ENCODE measurements at regions not wholly inside any gene's neighbourhood (a gene's known extent, or its start where the extent isn't known, plus 50 kb on each side); places are given as distances from the start of the nearest gene placed in this dataset.

- Histone ChIP-seq H3K9ac (ENCODE audit: low read length in 5 of 5) (no peak overlapping the region), H3K9me3 (ENCODE audit: control insufficient read depth in 5 of 5, low read length in 5 of 5) (no peaks in the 10 kb centered on the region), H3K27me3 (ENCODE audit: control insufficient read depth in 5 of 5, insufficient read depth in 4 of 5, low read length in 5 of 5) (peaks cover 0 to 4% (median 0%) of the 10 kb centered on the region in 5 donors), H3K27ac (ENCODE audit: low read depth, low read length) (no peak overlapping the region), H3K4me1 (ENCODE audit: control insufficient read depth in 5 of 5, insufficient read depth in 5 of 5, low read length in 5 of 5) (peaks cover 3 to 53% (median 27%) of the 10 kb centered on the region in 5 donors), H3K4me3 (ENCODE audit: low read depth in 1 of 5, low read length in 5 of 5) (no peak overlapping the region), H3K36me3 (ENCODE audit: control insufficient read depth in 5 of 5, insufficient read depth in 5 of 5, low read length in 5 of 5) (no peaks in the 10 kb centered on the region)
Observed at GRCh38 chr19:28887920-28888618, 324.9 kb downstream of the UQCRFS1 start.

- H3K4me1 ChIP-seq (ENCODE audit: control insufficient read depth in 5 of 5, insufficient read depth in 5 of 5, low read length in 5 of 5) = peaks cover 5 to 52% (median 33%) of the 10 kb centered on the region in 5 donors
- no peak overlapping the region for H3K4me3 ChIP-seq (ENCODE audit: low read depth in 1 of 5, low read length in 5 of 5)
- H3K27me3 ChIP-seq (ENCODE audit: control insufficient read depth in 5 of 5, insufficient read depth in 4 of 5, low read length in 5 of 5) = peaks cover 0 to 4% (median 0%) of the 10 kb centered on the region in 5 donors
- no peaks in the 10 kb centered on the region for H3K36me3 ChIP-seq (ENCODE audit: control insufficient read depth in 5 of 5, insufficient read depth in 5 of 5, low read length in 5 of 5)
- no peak overlapping the region for H3K9ac ChIP-seq (ENCODE audit: low read length in 5 of 5)
- peak overlapping the region; percentile 1 for H3K27ac ChIP-seq (ENCODE audit: low read depth, low read length)
- no peaks in the 10 kb centered on the region for H3K9me3 ChIP-seq (ENCODE audit: control insufficient read depth in 5 of 5, low read length in 5 of 5)
Observed at GRCh38 chr19:28886708-28887107, 326.2 kb downstream of the UQCRFS1 start.

- Histone ChIP-seq H3K36me3 (ENCODE audit: control insufficient read depth in 5 of 5, insufficient read depth in 5 of 5, low read length in 5 of 5) (no peaks in the 10 kb centered on the region), H3K4me1 (ENCODE audit: control insufficient read depth in 5 of 5, insufficient read depth in 5 of 5, low read length in 5 of 5) (peaks cover 5 to 52% (median 33%) of the 10 kb centered on the region in 5 donors), H3K9ac (ENCODE audit: low read length in 5 of 5) (no peak overlapping the region), H3K27me3 (ENCODE audit: control insufficient read depth in 5 of 5, insufficient read depth in 4 of 5, low read length in 5 of 5) (peaks cover 0 to 4% (median 0%) of the 10 kb centered on the region in 5 donors), H3K27ac (ENCODE audit: low read depth, low read length) (peak overlapping the region; percentile 1), H3K4me3 (ENCODE audit: low read depth in 1 of 5, low read length in 5 of 5) (peak overlapping the region in 2 of 5 donors; percentile 10 to 11), H3K9me3 (ENCODE audit: control insufficient read depth in 5 of 5, low read length in 5 of 5) (no peaks in the 10 kb centered on the region)
Observed at GRCh38 chr19:28885965-28886364, 327.0 kb downstream of the UQCRFS1 start.

- H3K27ac ChIP-seq (ENCODE audit: low read depth, low read length) = peak overlapping the region; percentile 1
- H3K9ac ChIP-seq (ENCODE audit: low read length in 5 of 5) = no peak overlapping the region
- H3K9me3 ChIP-seq (ENCODE audit: control insufficient read depth in 5 of 5, low read length in 5 of 5) = no peaks in the 10 kb centered on the region
- no peaks in the 10 kb centered on the region for H3K36me3 ChIP-seq (ENCODE audit: control insufficient read depth in 5 of 5, insufficient read depth in 5 of 5, low read length in 5 of 5)
- peaks cover 0 to 4% (median 0%) of the 10 kb centered on the region in 5 donors for H3K27me3 ChIP-seq (ENCODE audit: control insufficient read depth in 5 of 5, insufficient read depth in 4 of 5, low read length in 5 of 5)
- H3K4me1 ChIP-seq (ENCODE audit: control insufficient read depth in 5 of 5, insufficient read depth in 5 of 5, low read length in 5 of 5) = peaks cover 3 to 49% (median 31%) of the 10 kb centered on the region in 5 donors
- H3K4me3 ChIP-seq (ENCODE audit: low read depth in 1 of 5, low read length in 5 of 5) = peak overlapping the region in 2 of 5 donors; percentile 6 to 11
Observed at GRCh38 chr19:28884786-28885476, 328.0 kb downstream of the UQCRFS1 start.

- Histone ChIP-seq H3K27ac (ENCODE audit: low read depth, low read length) (no peak overlapping the region), H3K4me1 (ENCODE audit: control insufficient read depth in 5 of 5, insufficient read depth in 5 of 5, low read length in 5 of 5) (peaks cover 3 to 45% (median 28%) of the 10 kb centered on the region in 5 donors), H3K9ac (ENCODE audit: low read length in 5 of 5) (peak overlapping the region in 2 of 5 donors; percentile 3 to 41), H3K36me3 (ENCODE audit: control insufficient read depth in 5 of 5, insufficient read depth in 5 of 5, low read length in 5 of 5) (no peaks in the 10 kb centered on the region), H3K9me3 (ENCODE audit: control insufficient read depth in 5 of 5, low read length in 5 of 5) (no peaks in the 10 kb centered on the region), H3K4me3 (ENCODE audit: low read depth in 1 of 5, low read length in 5 of 5) (peak overlapping the region in 4 of 5 donors; percentile 19 to 65 (median 40)), H3K27me3 (ENCODE audit: control insufficient read depth in 5 of 5, insufficient read depth in 4 of 5, low read length in 5 of 5) (peaks cover 0 to 2% (median 0%) of the 10 kb centered on the region in 5 donors)
Observed at GRCh38 chr19:28883241-28883693, 329.7 kb downstream of the UQCRFS1 start.

- Histone ChIP-seq H3K4me1 (ENCODE audit: control insufficient read depth in 5 of 5, insufficient read depth in 5 of 5, low read length in 5 of 5) (peaks cover 3 to 41% (median 28%) of the 10 kb centered on the region in 5 donors), H3K9ac (ENCODE audit: low read length in 5 of 5) (no peak overlapping the region), H3K27me3 (ENCODE audit: control insufficient read depth in 5 of 5, insufficient read depth in 4 of 5, low read length in 5 of 5) (peaks cover 0 to 5% (median 0%) of the 10 kb centered on the region in 5 donors), H3K4me3 (ENCODE audit: low read depth in 1 of 5, low read length in 5 of 5) (no peak overlapping the region), H3K27ac (ENCODE audit: low read depth, low read length) (no peak overlapping the region), H3K9me3 (ENCODE audit: control insufficient read depth in 5 of 5, low read length in 5 of 5) (no peaks in the 10 kb centered on the region), H3K36me3 (ENCODE audit: control insufficient read depth in 5 of 5, insufficient read depth in 5 of 5, low read length in 5 of 5) (no peaks in the 10 kb centered on the region)
Observed at GRCh38 chr19:28882818-28883217, 330.1 kb downstream of the UQCRFS1 start.

- H3K36me3 ChIP-seq (ENCODE audit: control insufficient read depth in 5 of 5, insufficient read depth in 5 of 5, low read length in 5 of 5) = no peaks in the 10 kb centered on the region
- H3K27ac ChIP-seq (ENCODE audit: low read depth, low read length) = no peak overlapping the region
- H3K4me1 ChIP-seq (ENCODE audit: control insufficient read depth in 5 of 5, insufficient read depth in 5 of 5, low read length in 5 of 5) = peaks cover 3 to 36% (median 28%) of the 10 kb centered on the region in 5 donors
- H3K4me3 ChIP-seq (ENCODE audit: low read depth in 1 of 5, low read length in 5 of 5) = no peak overlapping the region
- no peaks in the 10 kb centered on the region for H3K9me3 ChIP-seq (ENCODE audit: control insufficient read depth in 5 of 5, low read length in 5 of 5)
- no peak overlapping the region for H3K9ac ChIP-seq (ENCODE audit: low read length in 5 of 5)
- H3K27me3 ChIP-seq (ENCODE audit: control insufficient read depth in 5 of 5, insufficient read depth in 4 of 5, low read length in 5 of 5) = peaks cover 0 to 5% (median 0%) of the 10 kb centered on the region in 5 donors
Observed at GRCh38 chr19:28881616-28882015, 331.3 kb downstream of the UQCRFS1 start.

- H3K27me3 ChIP-seq (ENCODE audit: control insufficient read depth in 5 of 5, insufficient read depth in 4 of 5, low read length in 5 of 5) = peaks cover 0 to 5% (median 0%) of the 10 kb centered on the region in 5 donors
- no peak overlapping the region for H3K27ac ChIP-seq (ENCODE audit: low read depth, low read length)
- peaks cover 3 to 29% (median 24%) of the 10 kb centered on the region in 5 donors for H3K4me1 ChIP-seq (ENCODE audit: control insufficient read depth in 5 of 5, insufficient read depth in 5 of 5, low read length in 5 of 5)
- H3K4me3 ChIP-seq (ENCODE audit: low read depth in 1 of 5, low read length in 5 of 5) = no peak overlapping the region
- H3K9ac ChIP-seq (ENCODE audit: low read length in 5 of 5) = no peak overlapping the region
- no peaks in the 10 kb centered on the region for H3K36me3 ChIP-seq (ENCODE audit: control insufficient read depth in 5 of 5, insufficient read depth in 5 of 5, low read length in 5 of 5)
- no peaks in the 10 kb centered on the region for H3K9me3 ChIP-seq (ENCODE audit: control insufficient read depth in 5 of 5, low read length in 5 of 5)
Observed at GRCh38 chr19:28880735-28881401, 332.1 kb downstream of the UQCRFS1 start.

- no peaks in the 10 kb centered on the region for H3K9me3 ChIP-seq (ENCODE audit: control insufficient read depth in 5 of 5, low read length in 5 of 5)
- peaks cover 3 to 16% (median 15%) of the 10 kb centered on the region in 5 donors for H3K4me1 ChIP-seq (ENCODE audit: control insufficient read depth in 5 of 5, insufficient read depth in 5 of 5, low read length in 5 of 5)
Observed at GRCh38 chr19:28878862-28879566, 333.9 kb downstream of the UQCRFS1 start.

More at GRCh38 chr19:28878862-28879566, 333.9 kb downstream of the UQCRFS1 start:
- Histone ChIP-seq H3K27me3 (ENCODE audit: control insufficient read depth in 5 of 5, insufficient read depth in 4 of 5, low read length in 5 of 5) (peaks cover 0 to 5% (median 0%) of the 10 kb centered on the region in 5 donors), H3K27ac (ENCODE audit: low read depth, low read length) (no peak overlapping the region), H3K36me3 (ENCODE audit: control insufficient read depth in 5 of 5, insufficient read depth in 5 of 5, low read length in 5 of 5) (no peaks in the 10 kb centered on the region), H3K4me3 (ENCODE audit: low read depth in 1 of 5, low read length in 5 of 5) (no peak overlapping the region), H3K9ac (ENCODE audit: low read length in 5 of 5) (no peak overlapping the region)
